Renal pelvis (tissue), 1 donor: ENCODE measurements at regions not wholly inside any gene's neighbourhood (a gene's known extent, or its start where the extent isn't known, plus 50 kb on each side); places are given as distances from the start of the nearest gene placed in this dataset.
A peak's percentile ranks its signal among the peaks of the same experiment; 100 is the strongest.

Experiments
- DNase-seq: peaks from one replicate; pipeline ENCODE4 v3.0.0-alpha.2; 2013

DNA sequence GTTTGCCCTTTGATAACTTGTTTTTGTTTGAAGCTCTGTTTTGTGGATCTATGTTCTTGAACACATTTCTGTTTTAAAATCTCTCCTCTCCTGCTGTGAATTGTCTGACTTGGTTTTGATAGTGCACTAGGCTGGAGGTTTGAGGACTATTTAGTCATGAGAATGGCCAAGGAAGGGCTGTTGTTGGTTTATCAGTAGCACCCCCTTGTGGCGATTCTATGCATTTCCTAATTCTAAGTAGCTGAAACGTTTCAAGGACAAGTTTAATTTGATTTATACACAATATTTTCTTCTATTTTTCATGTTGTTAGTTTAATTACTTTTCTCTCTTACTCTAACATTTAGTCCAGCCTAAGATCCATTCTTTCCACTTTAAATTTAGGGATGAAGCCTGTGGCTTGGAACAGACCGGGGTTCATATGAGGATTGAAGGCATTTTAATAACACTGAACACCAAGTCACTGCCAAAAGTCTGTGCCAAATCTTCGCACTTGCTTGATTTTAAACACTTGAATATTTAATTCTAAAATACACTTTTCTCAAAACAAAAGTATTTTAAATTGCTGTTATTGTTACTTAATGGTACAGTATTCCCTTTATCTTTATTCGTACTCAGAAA is 166.0 kb downstream of the SOCS6 start:
- DNase-seq: peak; percentile 53

GRCh38 chr18:70453058-70453775 is 164.4 kb downstream of the SOCS6 start:
- DNase-seq: no peak

- no peak for DNase-seq
Observed at GRCh38 chr18:70452501-70452900, 163.7 kb downstream of the SOCS6 start.

GRCh38 chr18:70450426-70451253 is 161.8 kb downstream of the SOCS6 start:
- no peak for DNase-seq

DNA sequence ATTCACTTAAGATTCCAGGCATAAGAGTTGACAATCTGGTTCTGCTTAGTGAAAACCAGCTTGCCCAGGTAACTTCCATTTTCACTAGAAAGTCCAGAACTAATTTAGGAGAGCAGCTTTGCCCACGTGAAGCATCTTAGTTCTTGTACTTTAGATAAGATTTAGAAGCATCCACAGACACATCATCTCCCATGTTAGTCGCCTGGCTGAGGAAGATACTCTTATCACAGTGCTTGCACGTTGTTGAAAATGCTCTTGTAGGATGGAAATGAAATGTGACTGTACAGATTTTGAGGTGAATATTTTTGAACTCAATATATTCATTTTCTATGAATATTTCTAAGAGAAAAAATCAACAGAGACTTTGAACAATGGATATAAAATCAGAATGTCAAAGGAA is 159.7 kb downstream of the SOCS6 start:
- DNase-seq: no peak

- DNase-seq: no peak
Observed at GRCh38 chr18:70446063-70446462, 157.2 kb downstream of the SOCS6 start.

- no peak for DNase-seq
Observed at GRCh38 chr18:70442933-70443332, 154.1 kb downstream of the SOCS6 start.

DNA sequence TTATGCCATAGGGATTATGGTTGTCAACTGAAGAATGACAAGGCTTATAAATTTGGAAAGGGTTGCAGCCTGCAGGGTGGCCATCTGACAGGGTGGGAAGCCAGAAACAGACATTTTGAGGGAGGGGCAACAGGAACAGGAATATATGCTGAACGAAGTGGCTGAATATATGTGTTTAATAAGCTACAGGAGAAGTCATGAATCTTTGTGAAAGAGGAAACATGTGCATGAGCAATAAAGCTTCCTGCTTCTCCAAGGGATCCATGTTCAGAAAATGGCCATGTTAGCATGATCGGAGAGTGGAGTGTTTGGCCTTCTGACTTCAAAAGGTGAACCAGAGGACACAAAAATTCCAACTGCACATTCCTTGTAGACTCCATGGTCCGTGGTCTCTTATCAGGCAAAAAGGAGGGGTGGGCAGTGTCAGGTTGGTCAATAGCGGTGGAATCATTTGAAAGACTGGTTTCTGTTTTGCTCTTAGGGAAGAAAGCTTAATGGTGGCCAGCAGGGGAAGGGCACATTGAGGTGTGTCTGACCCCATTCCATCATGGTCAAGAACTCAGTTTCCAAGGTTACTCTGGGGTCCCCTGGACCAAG is 144.1 kb downstream of the SOCS6 start:
- no peak for DNase-seq

GRCh38 chr18:70431203-70431624 is 142.4 kb downstream of the SOCS6 start:
- no peak for DNase-seq

- no peak for DNase-seq
Observed at GRCh38 chr18:70430501-70431173, 141.8 kb downstream of the SOCS6 start.

GRCh38 chr18:70429847-70430500 is 141.1 kb downstream of the SOCS6 start:
- DNase-seq: no peak

GRCh38 chr18:70428439-70428838 is 139.6 kb downstream of the SOCS6 start:
- DNase-seq: no peak

DNA sequence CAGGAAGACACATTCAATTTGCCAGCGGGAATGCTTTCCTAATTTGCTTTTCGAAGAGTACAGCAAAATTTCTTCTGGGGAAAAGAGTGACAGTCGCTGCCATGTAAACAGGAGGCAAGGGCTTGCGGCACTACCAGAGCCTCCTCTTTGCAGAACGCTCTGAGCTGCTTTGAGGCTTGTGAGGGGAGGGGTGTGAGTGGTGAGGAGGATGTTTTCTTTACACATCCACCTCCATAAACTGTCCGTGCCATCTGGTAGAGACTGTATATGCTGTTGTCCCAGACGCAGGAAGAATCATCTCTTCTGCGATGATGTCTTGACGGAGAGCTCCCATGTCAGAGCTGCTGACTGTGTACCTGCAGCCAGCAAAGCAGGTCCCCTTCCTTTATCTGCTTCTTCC is 138.0 kb downstream of the SOCS6 start:
- no peak for DNase-seq

- DNase-seq: no peak
Observed at GRCh38 chr18:70425236-70425635, 136.4 kb downstream of the SOCS6 start.

DNA sequence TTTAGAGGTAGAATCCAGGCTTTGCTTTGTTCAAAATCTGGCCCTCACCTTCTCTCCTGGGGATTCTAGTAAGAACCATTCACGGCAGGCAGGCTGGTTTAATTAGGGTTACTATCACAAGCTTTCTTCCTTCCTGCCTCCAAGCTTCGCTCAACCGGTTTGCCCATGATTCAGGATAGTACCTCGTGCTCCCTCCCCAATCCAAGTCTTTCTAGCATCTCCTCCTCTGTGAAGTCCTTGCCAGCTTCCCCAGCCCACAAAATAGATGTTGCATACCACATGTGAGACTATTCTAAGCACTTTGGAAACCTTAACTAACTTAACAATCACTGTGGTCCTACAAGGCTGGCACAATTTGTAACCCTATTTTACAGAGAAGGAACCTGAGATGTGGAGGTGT is 135.1 kb downstream of the SOCS6 start:
- DNase-seq: no peak

DNA sequence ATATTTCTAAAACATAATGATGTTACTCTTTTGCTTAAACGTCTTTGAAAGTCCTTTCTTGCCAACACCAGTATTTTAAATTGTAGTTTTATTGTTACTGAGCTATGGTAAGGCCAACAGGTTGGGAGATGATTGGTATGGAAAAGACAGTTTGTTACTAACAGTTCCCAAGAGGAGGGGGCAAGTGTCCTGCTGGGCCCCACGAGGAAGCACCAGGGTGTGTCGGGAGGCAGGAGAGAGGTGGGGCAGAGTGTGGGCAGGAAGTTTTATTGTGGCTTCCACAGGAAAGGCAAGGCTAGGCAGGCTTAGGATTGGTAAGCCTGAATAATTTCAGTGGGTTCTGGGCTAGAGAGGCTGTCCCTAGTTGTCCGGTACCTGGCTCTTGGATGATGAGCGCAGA is 134.3 kb downstream of the SOCS6 start:
- no peak for DNase-seq

- no peak for DNase-seq
Observed at GRCh38 chr18:70422391-70422965, 133.6 kb downstream of the SOCS6 start.

DNA sequence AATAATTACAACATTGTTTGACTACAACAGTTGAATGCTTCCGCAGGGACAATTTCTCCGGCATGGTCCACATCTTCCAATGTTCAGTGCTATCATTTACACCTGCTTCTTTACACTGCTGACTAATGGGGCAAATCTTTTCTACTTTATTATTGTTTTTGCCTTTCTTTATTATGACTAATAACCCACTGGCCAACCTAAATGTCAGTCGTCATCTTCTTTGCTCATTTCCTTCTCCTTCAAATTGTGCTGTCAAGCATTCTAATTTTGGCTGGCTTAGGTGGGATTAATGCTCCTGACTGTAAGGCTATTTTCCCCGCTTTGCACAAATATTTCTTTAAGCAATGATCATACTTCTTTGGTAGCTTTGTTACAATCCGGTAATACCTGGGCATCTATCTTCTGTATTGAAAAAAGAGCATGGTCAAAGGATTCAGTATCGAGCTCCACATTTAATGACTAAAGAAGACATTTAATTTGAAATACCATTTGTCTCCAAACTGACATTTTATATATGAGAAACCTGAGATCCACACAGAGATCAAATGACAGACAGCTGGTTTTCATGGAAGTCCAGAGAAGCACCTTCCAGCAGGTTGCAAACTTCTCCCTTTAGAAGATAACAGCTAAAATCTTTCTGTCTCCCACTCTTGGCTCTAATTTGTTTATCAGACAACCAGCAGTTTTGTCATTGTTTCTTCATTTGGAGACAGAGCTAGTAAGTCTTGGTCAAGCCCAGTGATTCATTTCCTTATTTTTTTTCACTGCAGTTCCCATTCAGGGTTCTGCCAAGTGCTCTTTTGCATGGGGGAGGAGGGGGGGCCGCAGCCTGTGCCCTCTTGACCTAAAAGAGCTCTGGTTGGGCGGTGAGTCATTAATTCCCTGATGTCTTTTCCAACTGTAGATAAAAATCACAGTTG is 132.9 kb downstream of the SOCS6 start:
- peak; percentile 50 for DNase-seq

GRCh38 chr18:70420146-70420898 is 131.5 kb downstream of the SOCS6 start:
- no peak for DNase-seq
